ENCODE measurements at regions not wholly inside any gene's neighbourhood (a gene's known extent, or its start where the extent isn't known, plus 50 kb on each side); places are given as distances from the start of the nearest gene placed in this dataset.
A peak's percentile ranks its signal among the peaks of the same experiment; 100 is the strongest.

GRCh38 chr3:162175878-162176277 lies 679.3 kb downstream of the OTOL1 start:
- DNase-seq (ENCODE audit: low spot score) (no peak), FAIRE-seq (no peak)

- DNase-seq (ENCODE audit: low spot score) (no peak), FAIRE-seq (no peak)
These were observed 686.8 kb downstream of the OTOL1 start for GRCh38 chr3:162183440-162183839.

GRCh38 chr3:162192340-162193029 lies 695.9 kb downstream of the OTOL1 start:
- FAIRE-seq (no peak), DNase-seq (ENCODE audit: low spot score) (no peak)

GRCh38 chr3:162193148-162194095 lies 696.8 kb downstream of the OTOL1 start:
- DNase-seq (ENCODE audit: low spot score): no peak
- no peak for FAIRE-seq

GRCh38 chr3:162195147-162195546 lies 698.5 kb downstream of the OTOL1 start:
- DNase-seq (ENCODE audit: low spot score) (no peak), FAIRE-seq (no peak)

- DNase-seq (ENCODE audit: low spot score) (no peak), FAIRE-seq (no peak)
These were observed 700.4 kb downstream of the OTOL1 start for GRCh38 chr3:162196964-162197363.

GRCh38 chr3:162200836-162201235 lies 704.2 kb downstream of the OTOL1 start:
- DNase-seq (ENCODE audit: low spot score) (no peak), FAIRE-seq (no peak)

GRCh38 chr3:162206648-162207047 lies 710.0 kb downstream of the OTOL1 start:
- FAIRE-seq (no peak), DNase-seq (ENCODE audit: low spot score) (no peak)

GRCh38 chr3:162211470-162211869 lies 714.9 kb downstream of the OTOL1 start:
- FAIRE-seq (no peak), DNase-seq (ENCODE audit: low spot score) (no peak)

GRCh38 chr3:162213196-162213595 lies 716.6 kb downstream of the OTOL1 start:
- FAIRE-seq (no peak), DNase-seq (ENCODE audit: low spot score) (no peak)

- no peak for DNase-seq (ENCODE audit: low spot score)
- no peak for FAIRE-seq
These were observed 717.3 kb downstream of the OTOL1 start for GRCh38 chr3:162213956-162214355.

GRCh38 chr3:162217647-162218046 lies 721.0 kb downstream of the OTOL1 start:
- no peak for DNase-seq (ENCODE audit: low spot score)

GRCh38 chr3:162218479-162218878 lies 721.9 kb downstream of the OTOL1 start:
- FAIRE-seq: no peak

More at GRCh38 chr3:162217647-162218046, 721.0 kb downstream of the OTOL1 start:
- no peak for FAIRE-seq

GRCh38 chr3:162224746-162225145 lies 728.1 kb downstream of the OTOL1 start:
- FAIRE-seq (no peak), DNase-seq (ENCODE audit: low spot score) (peak; percentile 2)

More at GRCh38 chr3:162218479-162218878, 721.9 kb downstream of the OTOL1 start:
- no peak for DNase-seq (ENCODE audit: low spot score)

GRCh38 chr3:162236949-162237348 lies 740.3 kb downstream of the OTOL1 start:
- DNase-seq (ENCODE audit: low spot score): no peak
- FAIRE-seq: no peak

GRCh38 chr3:162250782-162251181 lies 754.2 kb downstream of the OTOL1 start:
- DNase-seq (ENCODE audit: low spot score) (no peak), FAIRE-seq (no peak)

- FAIRE-seq: no peak
- DNase-seq (ENCODE audit: low spot score): no peak
These were observed 765.5 kb downstream of the OTOL1 start for GRCh38 chr3:162262129-162262528.

- FAIRE-seq (no peak), DNase-seq (ENCODE audit: low spot score) (no peak)
These were observed 767.0 kb downstream of the OTOL1 start for GRCh38 chr3:162263596-162263995.

GRCh38 chr3:162269636-162270458 lies 773.2 kb downstream of the OTOL1 start:
- DNase-seq (ENCODE audit: low spot score) (no peak), FAIRE-seq (no peak)

- DNase-seq (ENCODE audit: low spot score) (no peak), FAIRE-seq (no peak)
These were observed 777.5 kb downstream of the OTOL1 start for GRCh38 chr3:162274070-162274469.

- DNase-seq (ENCODE audit: low spot score) (no peak), FAIRE-seq (no peak)
These were observed 782.2 kb downstream of the OTOL1 start for GRCh38 chr3:162278834-162279233.

- DNase-seq (ENCODE audit: low spot score): no peak
- no peak for FAIRE-seq
These were observed 788.7 kb downstream of the OTOL1 start for GRCh38 chr3:162285259-162285658.

Data from urothelium cell line (cell line).